Hypothalamus (tissue), 51 donors: ENCODE measurements at regions not wholly inside any gene's neighbourhood (a gene's known extent, or its start where the extent isn't known, plus 50 kb on each side); places are given as distances from the start of the nearest gene placed in this dataset.
A peak's percentile ranks its signal among the peaks of the same experiment; 100 is the strongest.
"Not testable (repeated sequence)": the region's sequence is repeated elsewhere in the genome, so short reads cannot be mapped to it uniquely, and the experiment has no call there.

Experiments used
- DNase-seq, 51 donors: peaks; one replicate each; lab custom pipeline; 2025; lab: John Stamatoyannopoulos, UW

DNA sequence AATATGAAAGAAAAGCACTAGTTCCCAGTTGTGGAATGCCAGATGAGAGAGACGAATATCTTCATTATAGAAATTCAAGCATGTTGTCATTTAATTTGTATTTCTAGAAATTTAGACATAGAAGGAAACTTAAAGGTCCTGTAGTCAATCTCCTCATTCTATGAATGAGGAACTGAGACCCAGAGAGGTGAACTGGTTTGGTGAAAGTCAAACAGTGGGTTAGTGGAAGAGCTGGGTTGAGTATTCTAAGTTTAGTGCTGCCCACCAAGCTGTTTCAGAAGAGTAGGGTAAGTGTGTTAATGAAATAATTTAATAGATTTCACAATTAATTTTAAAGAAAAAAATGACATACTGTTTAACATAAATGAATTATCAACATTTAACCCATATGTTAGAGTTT is 655.2 kb downstream of the FAM133A start:
- no peak for DNase-seq

DNA sequence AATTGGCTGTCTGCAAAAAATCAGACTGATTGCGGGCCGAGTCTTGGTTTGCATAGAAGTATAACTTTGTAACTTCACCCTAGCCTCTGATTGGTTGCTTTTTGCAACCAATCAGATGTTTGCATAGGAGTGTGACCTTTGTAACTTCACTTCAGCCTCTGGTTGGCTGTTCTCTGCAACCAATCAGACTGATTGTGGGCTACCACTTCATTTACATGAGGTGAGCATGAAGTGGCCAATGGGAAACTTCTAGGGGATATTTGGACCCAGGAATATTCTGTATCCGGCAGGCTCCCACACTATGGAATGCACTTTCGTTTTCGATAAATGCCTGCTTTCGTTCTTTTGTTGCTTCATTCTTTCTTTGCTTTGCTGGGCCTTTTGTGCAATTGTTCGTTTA is 667.7 kb downstream of the FAM133A start:
- not testable (repeated sequence) for DNase-seq

DNA sequence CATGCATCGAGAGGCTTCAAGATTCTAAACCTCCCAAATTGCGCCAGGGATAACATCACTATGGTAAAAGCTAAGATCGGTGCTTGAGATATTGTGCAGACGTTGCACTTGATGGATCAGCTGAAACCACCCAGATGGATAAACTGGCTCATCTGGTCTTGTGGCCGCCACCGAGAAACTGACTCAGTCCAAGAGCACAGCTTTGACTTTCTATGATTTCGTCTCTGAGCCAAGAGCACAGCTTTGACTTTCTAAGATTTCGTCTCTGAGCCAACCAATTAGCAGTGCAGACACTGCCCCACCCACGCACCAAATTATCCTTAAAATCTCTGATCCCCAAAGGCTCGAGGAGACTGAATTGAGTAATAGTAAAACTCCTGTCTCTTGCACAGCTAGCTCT is 687.2 kb downstream of the FAM133A start:
- DNase-seq: no peak

DNA sequence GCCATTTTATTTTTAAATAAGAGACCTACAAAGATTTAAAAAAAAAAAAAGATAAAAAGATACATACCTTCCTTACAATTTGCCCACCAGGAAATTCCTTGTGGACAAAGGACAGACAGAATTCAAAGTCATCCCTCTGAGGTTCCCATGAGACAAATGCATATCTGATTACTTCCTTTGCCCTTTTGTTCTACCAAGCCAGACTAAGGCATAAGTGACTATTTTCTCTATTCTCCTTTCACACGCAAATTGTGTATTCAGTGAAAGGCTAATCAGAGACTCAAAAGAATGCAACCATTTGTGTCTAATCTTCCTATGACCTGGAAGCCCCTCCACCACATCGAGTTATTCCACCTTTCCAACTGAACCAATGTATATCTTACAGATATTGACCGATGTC is 691.7 kb downstream of the FAM133A start:
- DNase-seq: no peak

DNA sequence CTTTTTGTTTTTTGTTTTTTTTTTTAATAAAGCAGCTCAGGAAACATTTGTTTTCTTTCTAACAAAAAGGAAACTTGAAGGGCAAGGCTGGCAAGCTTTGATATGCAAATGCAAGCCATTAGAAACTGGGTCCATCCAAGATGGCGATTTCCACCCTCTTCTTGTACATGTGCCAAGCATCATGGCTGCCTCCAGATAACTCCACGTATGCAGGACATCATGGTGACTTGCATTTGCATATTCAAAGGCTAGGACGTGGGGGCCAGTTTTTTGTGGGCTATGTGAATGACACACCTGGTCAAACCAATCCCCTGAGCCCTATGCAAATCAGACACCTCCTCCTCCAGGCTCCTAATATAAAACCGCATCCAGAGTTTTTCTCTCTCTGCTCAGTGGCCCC is 692.6 kb downstream of the FAM133A start:
- no peak for DNase-seq

DNA sequence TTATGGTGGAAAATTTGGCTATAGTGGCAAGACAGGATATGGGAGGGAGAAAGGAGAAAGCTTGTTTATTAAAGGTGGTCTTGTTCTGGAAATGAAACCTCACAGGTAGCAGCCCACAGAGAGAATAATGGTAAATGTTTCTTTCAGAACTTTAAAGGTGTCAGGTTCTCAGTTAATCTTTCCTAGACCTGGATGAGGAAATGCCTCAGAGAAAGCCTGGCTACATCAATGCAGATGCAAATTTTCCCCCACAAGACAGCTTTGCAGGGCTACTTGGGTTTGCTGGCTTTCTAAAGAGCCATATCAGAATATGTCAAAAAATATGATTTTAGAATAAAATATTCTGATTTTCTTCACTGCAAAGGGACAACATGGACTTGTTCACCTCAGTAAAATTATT is 715.0 kb downstream of the FAM133A start:
- no peak for DNase-seq

DNA sequence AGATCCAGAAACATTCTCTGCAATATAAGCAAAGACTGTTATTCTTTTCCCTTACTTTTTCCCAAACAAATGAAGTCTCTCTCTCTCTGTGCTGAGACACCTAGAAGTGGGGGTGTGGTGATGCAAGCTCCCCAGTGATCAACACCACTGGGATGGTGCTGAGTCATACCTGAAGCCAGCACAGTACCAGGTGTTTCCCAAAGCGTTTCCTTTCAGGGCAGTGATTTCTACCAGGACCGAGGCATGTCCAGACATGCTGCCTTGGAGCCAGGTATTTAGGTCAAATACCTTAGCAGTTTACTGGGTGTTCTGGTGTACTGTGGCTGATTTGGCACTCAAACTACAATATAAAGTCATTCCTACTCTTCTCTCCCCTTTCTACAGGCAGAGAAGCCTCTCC is 726.5 kb downstream of the FAM133A start:
- DNase-seq: peak in 1 of 51 donors; percentile 2

DNA sequence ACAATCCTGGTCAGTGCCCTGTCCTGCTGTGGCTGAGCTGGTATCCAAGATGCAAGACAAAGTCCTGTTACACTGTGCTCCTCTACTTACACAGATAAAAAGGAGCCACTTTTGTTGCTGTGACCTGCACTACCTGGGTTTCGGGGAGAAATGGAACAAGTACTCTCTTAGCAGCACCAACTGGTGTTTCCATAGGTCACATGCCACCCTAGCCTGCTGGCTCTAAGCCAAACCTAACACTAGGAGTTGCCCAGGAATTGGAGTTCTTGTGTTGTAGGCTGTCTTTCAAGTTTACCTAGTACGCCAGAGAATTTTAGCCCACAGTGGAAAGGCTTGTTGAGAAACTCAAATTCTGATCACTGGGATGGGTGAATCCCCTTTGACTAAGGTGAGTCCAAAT is 727.4 kb downstream of the FAM133A start:
- no peak for DNase-seq

DNA sequence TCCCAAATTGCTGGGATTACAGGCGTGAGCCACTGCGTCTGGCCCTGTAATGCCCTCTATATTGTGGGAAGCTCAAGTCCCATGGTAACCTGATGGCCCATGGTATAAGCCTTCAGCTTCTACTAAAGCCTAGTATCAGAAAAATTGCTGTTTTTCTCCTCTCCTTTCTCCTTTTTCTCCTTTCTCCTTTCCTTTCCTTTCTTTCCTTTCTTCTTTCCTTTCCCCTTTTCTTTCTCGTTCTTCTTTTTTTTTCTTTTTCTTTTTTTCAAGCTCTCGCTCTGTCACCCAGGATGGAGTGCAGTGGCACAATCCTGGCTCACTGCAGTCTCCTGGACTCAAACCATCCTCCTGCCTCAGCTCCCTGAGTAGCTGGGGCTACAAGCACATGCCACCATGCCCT is 740.7 kb downstream of the FAM133A start:
- DNase-seq: no peak

DNA sequence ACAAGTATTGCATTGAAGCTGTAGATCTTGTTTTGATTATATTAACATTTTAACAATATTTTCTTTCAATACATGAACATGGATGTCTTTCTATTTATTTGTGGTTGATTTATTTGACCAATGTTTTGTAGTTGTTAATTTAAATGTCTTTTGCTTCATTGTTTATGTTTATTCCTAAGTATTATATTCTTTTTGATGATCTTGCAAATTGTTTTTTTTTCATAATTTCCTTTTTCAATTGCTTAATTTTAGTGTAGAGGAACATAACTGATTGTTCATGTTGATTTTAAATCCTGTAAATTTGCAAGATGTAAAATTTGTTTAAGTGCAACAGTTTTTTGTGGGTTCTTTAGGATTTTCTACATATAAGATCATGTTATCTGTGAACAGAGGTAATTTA is 744.1 kb downstream of the FAM133A start:
- DNase-seq: no peak

DNA sequence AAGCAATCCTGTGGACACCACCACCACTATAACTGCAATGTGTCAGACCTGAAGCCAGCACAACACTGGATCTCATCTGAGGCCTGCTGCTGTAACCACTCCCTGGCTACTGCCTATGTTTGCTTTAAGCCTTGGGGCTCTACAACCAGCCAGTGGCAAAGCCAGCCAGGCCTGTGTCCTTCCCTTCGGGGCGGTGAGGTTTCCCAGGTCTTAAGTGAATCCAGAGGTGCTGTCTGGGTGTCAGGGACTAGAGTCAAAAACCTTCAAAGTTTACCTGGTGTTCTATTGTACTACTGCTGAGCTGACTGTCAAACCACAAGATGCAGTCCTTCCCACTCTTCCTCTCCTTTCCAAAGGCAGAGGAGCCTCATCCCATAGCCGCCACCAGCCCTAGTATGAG is 750.5 kb downstream of the FAM133A start:
- DNase-seq: no peak

DNA sequence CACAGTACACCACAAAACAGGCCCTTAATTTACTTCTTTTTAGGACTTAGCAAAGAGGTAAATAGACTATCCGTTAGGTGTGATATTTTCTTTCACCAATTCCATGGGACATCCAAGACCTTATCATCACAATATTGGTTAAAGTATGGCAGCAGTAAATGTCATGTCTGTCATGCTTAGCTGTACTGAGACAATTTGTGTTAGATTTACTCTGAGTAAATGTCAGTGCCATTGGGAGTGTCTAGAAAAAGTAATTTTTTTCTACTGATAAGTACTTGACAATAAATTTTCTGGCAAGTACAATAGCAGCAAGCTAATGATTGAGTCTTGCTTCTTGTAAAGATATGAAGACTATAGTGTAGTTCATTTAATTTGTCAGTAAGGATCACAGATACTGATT is 756.1 kb downstream of the FAM133A start:
- no peak for DNase-seq

DNA sequence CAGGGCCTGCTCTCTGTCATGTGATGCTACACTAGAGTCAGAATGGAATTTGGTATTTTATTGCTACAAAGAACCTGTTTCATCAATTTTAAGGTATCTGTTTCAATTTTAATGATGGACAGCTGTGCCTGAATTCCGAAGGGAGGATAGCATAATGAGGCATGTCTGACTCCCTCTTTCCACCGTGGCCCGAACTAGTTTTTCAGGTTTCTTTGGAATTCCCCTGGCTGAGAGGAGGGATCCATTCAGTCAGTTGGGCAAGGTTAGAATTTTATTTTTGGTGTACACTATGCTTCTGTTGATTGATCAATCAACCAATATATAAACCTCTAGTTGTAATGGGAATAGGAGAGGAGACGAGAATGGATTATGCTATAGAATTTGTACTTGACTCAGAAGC is 761.8 kb downstream of the FAM133A start:
- no peak for DNase-seq

DNA sequence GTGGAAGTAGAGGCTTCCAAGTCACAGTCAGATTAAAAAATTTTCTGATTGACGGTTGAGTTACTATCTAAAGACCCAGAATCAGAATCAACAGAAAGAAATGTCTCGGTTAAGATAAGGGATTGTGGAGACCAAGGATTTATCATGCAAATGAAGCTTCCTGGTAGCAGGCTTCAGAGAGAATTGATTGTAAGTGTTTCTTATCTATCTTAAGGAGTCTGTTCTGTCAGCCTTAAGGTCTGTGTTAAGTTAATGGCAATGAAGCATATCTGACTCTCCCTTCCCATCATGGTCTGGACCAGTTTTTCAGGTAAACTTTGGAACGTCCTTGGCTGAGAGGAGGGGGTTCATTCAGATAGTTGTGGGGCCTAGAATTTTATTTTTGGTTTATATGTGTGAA is 780.2 kb downstream of the FAM133A start:
- no peak for DNase-seq

DNA sequence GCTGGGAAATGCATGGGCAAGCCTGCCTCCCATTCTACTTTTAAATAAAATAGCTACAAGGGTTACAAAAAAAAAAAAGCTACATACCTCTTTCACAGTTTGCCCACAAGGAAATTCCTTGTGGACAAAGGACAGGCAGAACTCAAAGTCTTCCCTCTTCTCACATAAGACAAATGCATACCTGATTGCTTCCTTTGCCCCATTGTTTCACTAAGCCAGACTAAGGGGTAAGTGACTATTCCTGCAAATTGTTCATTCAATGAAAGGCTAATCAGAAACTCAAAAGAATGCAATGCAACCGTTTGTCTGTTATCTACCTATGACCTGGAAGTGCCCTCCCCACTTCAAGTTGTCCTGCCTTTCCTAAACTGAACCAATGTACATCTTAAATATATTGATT is 780.6 kb downstream of the FAM133A start:
- DNase-seq: no peak

DNA sequence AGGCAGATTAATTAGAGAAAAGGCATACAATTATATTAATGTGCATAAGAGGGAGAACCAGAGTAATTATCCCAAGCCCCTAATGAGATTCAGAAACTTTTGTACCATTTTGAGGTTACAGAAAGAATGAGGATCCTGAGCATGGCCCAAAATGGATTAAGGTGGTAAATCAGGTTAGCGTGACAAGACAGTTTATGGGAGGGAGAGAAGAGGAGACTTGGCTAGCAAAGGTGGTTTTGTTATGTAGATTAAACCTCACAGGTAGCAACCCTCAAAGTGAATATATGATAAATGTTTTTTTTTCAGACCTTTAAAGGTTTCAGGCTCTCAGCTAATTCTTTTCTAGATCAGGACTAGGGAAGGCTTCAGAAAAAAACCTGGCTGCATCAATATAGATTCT is 781.8 kb downstream of the FAM133A start:
- no peak for DNase-seq

DNA sequence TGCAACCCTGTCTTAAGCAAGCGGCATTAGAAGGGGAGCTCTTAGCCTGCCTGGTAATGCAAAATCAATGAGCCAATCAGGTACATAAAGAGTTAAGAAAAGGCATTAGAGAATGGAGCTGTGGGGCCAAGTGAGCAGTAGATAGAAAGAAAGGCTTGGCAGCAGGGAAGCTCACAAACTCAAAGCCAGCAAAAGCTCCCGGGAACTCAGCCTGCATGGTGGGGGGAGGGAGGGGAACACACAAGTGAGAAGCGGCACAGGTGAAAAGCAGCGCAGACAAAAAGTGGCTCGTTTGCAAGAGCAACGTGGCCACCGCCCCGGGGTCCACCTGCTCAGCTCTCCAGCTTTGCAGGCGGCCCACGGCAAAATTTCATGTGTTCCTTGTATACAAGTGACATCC is 818.5 kb downstream of the FAM133A start:
- no peak for DNase-seq

DNA sequence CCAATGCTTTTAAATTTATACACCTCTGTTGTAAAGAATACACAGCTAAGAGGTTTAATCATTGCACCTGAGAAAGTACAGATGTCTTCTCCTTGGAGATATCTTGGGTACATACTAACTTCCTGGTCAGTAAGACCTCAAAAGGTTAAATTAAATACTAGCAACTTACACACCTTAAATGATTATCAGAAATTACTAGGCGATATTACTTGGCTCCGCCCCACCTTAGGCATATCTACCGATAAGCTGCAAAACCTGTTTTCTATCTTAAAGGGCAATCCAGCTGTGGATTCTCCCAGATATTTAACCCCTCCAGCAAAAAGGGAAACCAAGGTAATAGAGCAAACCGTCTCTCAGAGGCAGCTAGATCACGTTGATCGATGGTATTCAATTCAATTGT is 819.4 kb downstream of the FAM133A start:
- DNase-seq: no peak

DNA sequence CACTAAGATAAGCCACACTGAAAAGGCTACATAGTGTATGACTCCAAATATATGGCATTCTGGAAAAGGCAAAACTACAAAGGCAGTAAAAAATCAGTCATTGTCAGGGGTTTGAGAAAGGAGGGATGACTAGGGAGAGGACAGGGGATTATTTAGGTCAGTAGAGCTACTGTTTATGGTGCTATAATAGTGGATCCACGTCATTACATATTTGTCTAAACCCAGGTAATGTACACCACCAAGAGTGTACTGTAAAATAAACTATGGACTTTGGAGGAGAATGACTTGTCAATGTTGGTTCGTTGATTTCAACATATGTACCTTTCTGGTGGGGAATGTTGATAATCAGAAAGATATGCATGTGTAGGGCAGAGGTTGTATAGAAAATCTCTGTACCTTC is 837.6 kb downstream of the FAM133A start:
- no peak for DNase-seq

DNA sequence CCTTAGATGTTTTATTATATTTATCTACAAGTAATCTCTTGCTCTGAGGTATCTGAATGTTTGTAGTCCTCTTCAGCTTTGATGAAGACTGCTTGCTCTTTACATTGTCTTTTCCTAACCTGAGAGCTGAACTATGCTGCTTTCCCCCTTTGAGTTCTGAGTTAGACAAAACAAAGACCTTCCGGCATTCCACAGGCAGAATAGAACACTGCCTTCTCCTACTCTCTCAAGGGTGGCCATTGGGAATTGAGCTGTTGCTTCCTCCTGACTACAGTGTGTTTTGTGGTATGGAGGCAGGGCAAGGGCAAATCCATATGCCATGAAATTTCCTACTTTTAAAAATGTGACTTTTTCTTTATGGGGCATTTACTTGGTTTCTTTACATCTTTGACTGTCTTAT is 841.0 kb downstream of the FAM133A start:
- DNase-seq: no peak

DNA sequence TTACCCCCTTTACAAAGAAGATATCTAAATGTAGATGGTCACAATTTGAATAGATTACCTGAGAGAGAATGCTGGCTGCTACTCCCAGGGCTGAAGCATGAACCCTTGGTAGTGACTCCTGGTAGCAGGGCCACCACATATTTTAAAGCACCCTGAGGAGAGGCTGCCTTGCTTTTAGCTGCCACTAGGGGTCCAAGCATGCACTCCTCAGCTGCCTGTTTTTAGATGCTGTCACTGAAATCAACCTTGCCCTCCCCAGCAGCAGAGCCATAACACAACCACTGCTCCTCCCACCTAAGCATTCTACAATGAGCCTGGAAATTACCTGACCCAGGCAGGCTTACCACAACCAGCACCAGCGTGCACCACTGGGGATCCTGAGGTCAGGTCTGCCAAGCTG is 850.9 kb downstream of the FAM133A start:
- DNase-seq: no peak

DNA sequence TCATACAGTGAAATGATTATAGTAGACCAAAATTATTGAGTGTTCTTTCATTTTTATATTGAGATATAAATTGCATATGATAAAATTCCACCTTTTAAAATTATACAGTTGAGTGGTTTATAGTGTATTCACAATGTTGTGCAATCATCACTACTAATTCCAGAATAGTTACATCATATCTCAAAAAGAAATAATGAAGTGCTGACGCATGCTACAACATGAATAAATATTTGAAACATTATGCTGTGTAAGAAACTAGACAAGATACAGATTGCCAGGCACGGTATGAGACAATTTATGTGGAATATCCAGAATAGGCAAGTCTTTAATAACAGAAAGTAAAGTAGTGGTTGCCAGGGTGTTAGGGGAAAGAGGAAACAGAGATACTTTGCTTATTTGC is 871.7 kb downstream of the FAM133A start:
- no peak for DNase-seq

DNA sequence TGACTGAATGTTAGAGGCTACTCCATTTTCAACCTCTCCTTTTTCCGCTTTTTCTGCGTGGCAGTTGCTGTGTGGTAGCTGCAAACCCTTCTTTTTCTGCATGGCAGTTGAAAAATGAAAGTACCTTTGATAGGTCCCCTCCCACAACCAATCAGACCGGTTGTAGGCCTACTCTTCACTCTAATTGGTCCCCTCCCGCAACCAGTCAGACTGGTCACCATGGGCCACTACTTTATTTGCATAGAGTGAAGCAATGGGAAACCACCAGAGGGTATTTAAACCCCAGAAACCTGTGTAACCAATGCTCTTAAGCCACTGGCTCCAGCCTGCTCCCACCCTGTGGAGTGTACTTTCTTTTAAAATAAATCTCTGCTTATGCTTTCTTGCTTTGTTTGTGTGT is 877.8 kb downstream of the FAM133A start:
- DNase-seq: no peak

DNA sequence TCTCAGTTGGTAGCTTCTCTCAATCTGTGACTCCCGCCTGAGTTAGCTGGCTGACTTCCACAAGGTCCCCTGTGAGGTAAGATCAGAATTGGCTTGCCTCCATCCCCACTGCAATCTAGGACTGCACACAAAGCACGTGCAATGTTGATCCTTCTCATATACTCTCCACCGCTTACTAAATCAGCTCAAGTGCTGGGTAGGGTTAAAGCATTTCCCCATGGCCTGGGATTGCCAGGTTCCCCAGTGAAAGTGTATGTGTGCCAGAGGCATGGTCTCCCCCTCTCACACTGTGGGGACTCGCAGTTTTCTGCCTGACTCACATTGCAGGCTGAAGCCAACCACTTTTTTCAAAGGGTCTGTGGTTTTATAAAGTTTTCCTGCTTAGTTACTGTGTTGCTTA is 886.9 kb downstream of the FAM133A start:
- no peak for DNase-seq
